ENCODE measurements at regions not wholly inside any gene's neighbourhood (a gene's known extent, or its start where the extent isn't known, plus 50 kb on each side); places are given as distances from the start of the nearest gene placed in this dataset.
A peak's percentile ranks its signal among the peaks of the same experiment; 100 is the strongest.

- no peak overlapping the region for H3K4me3 ChIP-seq (replicated peaks in 1 of 3; ENCODE audit: insufficient read depth in 1 of 3, low read depth in 2 of 3, low read length in 3 of 3)
- CTCF ChIA-PET (ENCODE audit: low intra/inter-chr PET ratio, low total read pairs): no interaction called here
- intact Hi-C loops (cut with micrococcal nuclease; ENCODE audit: unreplicated experiment): no loop called here
- no peaks in the 10 kb centered on the region for H3K79me2 ChIP-seq (ENCODE audit: insufficient read depth, low read length)
- no peaks in the 10 kb centered on the region for H4K20me1 ChIP-seq (ENCODE audit: insufficient read depth, low read length)
- POLR2A ChIA-PET: no interaction called here
- 47% methylated on average over 3 of the region's 3 CpGs for WGBS (ENCODE audit: low lambda C conversion rate)
- no peaks in the 10 kb centered on the region; a peak in 1 of 5 replicates for H3K27me3 ChIP-seq (ENCODE audit: control insufficient read depth in 1 of 2, insufficient read depth in 2 of 2, low read length in 2 of 2)
- H3K4me2 ChIP-seq (ENCODE audit: low read depth, low read length): no peak overlapping the region
- no peaks in the 10 kb centered on the region for H3K36me3 ChIP-seq (replicated peaks in 1 of 2; ENCODE audit: control insufficient read depth in 1 of 2, insufficient read depth in 2 of 2, low read length in 2 of 2)
- BruUV-seq (replicated peaks): no TSS peak
- H3K27ac ChIP-seq (ENCODE audit: extremely low read length, insufficient read depth, low read length): no peak overlapping the region
- FAIRE-seq (no peak), ATAC-seq (no peak), DNase-seq (ENCODE audit: low spot score) (no peak)
- H3K9ac ChIP-seq (ENCODE audit: insufficient read depth, low read depth, low read length): no peak overlapping the region
- H2AFZ ChIP-seq (ENCODE audit: low read length): no peak overlapping the region
- H3K9me3 ChIP-seq (ENCODE audit: low read length): peaks cover 4% of the 10 kb centered on the region; the same call in 1 of the 2 replicates
- TF ChIP-seq ZKSCAN8 (CRISPR knock-in tag; IDR thresholded peaks at IDR 0.05; ENCODE audit: borderline replicate concordance) (no peak), ISL2 (CRISPR knock-in tag; IDR thresholded peaks at IDR 0.05) (0 out of 2 replicates have a peak, but pooled peaks have one; percentile 18), SOX6 (IDR thresholded peaks at IDR 0.05) (no peak), SOX6 (CRISPR knock-in tag; IDR thresholded peaks at IDR 0.05) (peak; percentile 72), CBX5 (CRISPR knock-in tag; IDR thresholded peaks at IDR 0.05; ENCODE audit: borderline replicate concordance) (no peak), MBNL3 (CRISPR knock-in tag; conservative IDR thresholded peaks at IDR 0.05) (no peak), SOX13 (IDR thresholded peaks at IDR 0.05) (no peak), SOX13 (CRISPR knock-in tag; conservative IDR thresholded peaks at IDR 0.05 in 1 of 2, IDR thresholded peaks at IDR 0.05 in 1 of 2) (peak in 1 of 2 experiments; percentile 65; a peak in 2 of 4 replicates), KDM3A (CRISPR knock-in tag; IDR thresholded peaks at IDR 0.05; ENCODE audit: low read depth) (no peak), MATR3 (CRISPR knock-in tag; IDR thresholded peaks at IDR 0.05) (no peak), MIXL1 (CRISPR knock-in tag; IDR thresholded peaks at IDR 0.05) (0 out of 2 replicates have a peak, but pooled peaks have one; percentile 24), ARID5B (CRISPR knock-in tag; IDR thresholded peaks at IDR 0.05) (peak; percentile 46; the same call in 1 of the 2 replicates), ZNF7 (CRISPR knock-in tag; IDR thresholded peaks at IDR 0.05) (0 out of 2 replicates have a peak, but pooled peaks have one; percentile 28)
- TF ChIP-seq, protein P1, sequence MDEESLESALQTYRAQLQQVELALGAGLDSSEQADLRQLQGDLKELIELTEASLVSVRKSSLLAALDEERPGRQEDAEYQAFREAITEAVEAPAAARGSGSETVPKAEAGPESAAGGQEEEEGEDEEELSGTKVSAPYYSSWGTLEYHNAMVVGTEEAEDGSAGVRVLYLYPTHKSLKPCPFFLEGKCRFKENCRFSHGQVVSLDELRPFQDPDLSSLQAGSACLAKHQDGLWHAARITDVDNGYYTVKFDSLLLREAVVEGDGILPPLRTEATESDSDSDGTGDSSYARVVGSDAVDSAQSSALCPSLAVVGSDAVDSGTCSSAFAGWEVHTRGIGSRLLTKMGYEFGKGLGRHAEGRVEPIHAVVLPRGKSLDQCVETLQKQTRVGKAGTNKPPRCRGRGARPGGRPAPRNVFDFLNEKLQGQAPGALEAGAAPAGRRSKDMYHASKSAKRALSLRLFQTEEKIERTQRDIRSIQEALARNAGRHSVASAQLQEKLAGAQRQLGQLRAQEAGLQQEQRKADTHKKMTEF (CRISPR knock-in tag; IDR thresholded peaks at IDR 0.05): no peak
- in situ Hi-C loops (cut with HindIII; ENCODE audit: extremely low pct_ligation_motif_present, low pct_unique_long_range_greater_than_20kb): no loop called here
- peaks cover 8% of the 10 kb centered on the region for H3K4me1 ChIP-seq (ENCODE audit: insufficient read depth, low read length)
Observed at GRCh38 chr6:145018027-145018426, 717.3 kb downstream of the EPM2A start.

Data from HepG2 (cell line).